ENCODE measurements at regions not wholly inside any gene's neighbourhood (a gene's known extent, or its start where the extent isn't known, plus 50 kb on each side); places are given as distances from the start of the nearest gene placed in this dataset.

- no peak for DNase-seq (ENCODE audit: low spot score)
These were observed 72.3 kb upstream of the RAB12 start for GRCh38 chr18:8536922-8537321.

- no peak for DNase-seq (ENCODE audit: low spot score)
These were observed 71.8 kb upstream of the RAB12 start for GRCh38 chr18:8537400-8537799.

- no peak for DNase-seq (ENCODE audit: low spot score)
These were observed 70.3 kb upstream of the RAB12 start for GRCh38 chr18:8538935-8539334.

- DNase-seq (ENCODE audit: low spot score): no peak
These were observed 62.6 kb upstream of the RAB12 start for GRCh38 chr18:8546677-8547076.

GRCh38 chr18:8548186-8548585, 61.1 kb upstream of the RAB12 start:
- DNase-seq (ENCODE audit: low spot score): no peak

GRCh38 chr18:8549254-8549757, 59.9 kb upstream of the RAB12 start:
- DNase-seq (ENCODE audit: low spot score): no peak

- no peak for DNase-seq (ENCODE audit: low spot score)
These were observed 57.1 kb upstream of the RAB12 start for GRCh38 chr18:8552151-8552550.

GRCh38 chr18:8554354-8554753, 54.9 kb upstream of the RAB12 start:
- DNase-seq (ENCODE audit: low spot score): no peak

- DNase-seq (ENCODE audit: low spot score): no peak
These were observed 52.8 kb upstream of the RAB12 start for GRCh38 chr18:8556424-8556823.
